T-helper 1 cell treated with Interleukin-12 subunit alpha and Interleukin-12 subunit beta and Interleukin-4 antibody, amounts not matched to agents 30 ng/mL and 1 ng/mL, for 36 hours (primary cell): ENCODE measurements at regions not wholly inside any gene's neighbourhood (a gene's known extent, or its start where the extent isn't known, plus 50 kb on each side); places are given as distances from the start of the nearest gene placed in this dataset.

ENCODE experiments used
- intact Hi-C: fragments of 100-400 bp; cut with micrococcal nuclease; formaldehyde crosslinking; loops from one replicate; pipeline ENCODE4 v1.15.1; 2024

- intact Hi-C loops = no loop called here
Measured at GRCh38 chr4:57496697-57497471, 386.7 kb upstream of the IGFBP7 start.

- intact Hi-C loops = no loop called here
Measured at GRCh38 chr4:57494821-57495220, 384.6 kb upstream of the IGFBP7 start.

- intact Hi-C loops = no loop called here
Measured at GRCh38 chr4:57492251-57492878, 382.2 kb upstream of the IGFBP7 start.

DNA sequence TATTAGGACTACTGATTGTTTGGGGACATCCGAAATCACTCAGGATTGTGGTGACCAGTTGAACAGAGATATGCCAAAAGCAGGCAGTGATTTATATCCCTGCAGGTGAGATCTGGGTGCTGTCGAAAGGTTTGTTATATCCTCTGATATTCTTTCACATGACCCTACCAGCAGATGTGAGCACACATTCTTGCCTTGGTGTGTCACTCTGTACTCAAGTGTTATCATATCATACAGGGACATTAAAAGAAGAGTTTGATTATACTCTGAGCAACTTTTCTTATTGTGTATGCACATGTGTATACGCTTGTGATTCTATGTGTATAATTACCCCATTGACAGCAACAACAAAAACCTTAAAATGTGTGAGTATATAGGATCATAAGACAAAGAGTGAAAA lies 381.2 kb upstream of the IGFBP7 start:
- intact Hi-C loops = no loop called here

GRCh38 chr4:57490520-57491255 lies 380.5 kb upstream of the IGFBP7 start:
- intact Hi-C loops = no loop called here

- intact Hi-C loops = loop anchor here (1.0 kb wide), 1 partner anchor 8 kb away; no protein-coding TSS in a partner anchor
Measured at GRCh38 chr4:57488366-57489162, 378.4 kb upstream of the IGFBP7 start.

GRCh38 chr4:57475424-57475823 lies 365.2 kb upstream of the IGFBP7 start:
- intact Hi-C loops = no loop called here

- intact Hi-C loops = no loop called here
Measured at GRCh38 chr4:57465321-57466056, 355.3 kb upstream of the IGFBP7 start.

GRCh38 chr4:57462843-57463242 lies 352.7 kb upstream of the IGFBP7 start:
- intact Hi-C loops = no loop called here

DNA sequence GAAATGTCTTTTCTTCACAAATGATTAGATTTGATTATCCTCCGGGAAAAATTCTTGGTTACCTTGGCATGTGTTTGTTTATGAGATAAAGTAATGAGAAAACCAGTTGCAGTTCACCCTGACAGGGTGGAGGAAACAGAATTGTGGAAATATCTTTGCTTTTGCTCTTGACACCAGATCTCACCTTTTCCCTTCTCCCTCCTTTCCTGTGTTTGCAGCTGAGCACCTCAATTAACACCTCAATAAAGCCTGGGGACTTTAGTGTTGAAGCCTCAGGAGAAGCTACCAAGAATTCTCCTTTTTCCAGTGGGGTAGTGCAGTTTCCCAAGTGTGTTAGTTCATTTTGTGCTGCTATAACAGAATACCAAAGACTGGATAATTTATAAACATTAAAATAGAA lies 350.8 kb upstream of the IGFBP7 start:
- intact Hi-C loops = no loop called here

DNA sequence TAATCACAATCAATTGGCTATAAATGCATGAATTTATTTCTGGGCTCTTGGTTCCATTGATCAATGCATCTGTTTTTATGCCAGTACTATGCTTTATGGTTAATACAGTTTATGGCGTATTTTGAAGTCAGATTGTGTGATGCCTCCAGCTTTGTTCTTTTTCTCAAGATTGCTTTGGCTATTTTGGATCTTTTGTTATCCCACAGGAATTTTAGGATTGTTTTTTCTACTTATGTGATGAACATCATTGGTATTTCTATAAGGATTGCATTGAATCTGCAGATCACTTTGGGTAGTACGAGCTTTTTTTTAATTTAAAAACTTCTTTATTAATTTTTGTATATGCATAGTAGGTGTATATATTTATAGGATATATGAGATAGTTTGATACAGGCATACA lies 338.7 kb upstream of the IGFBP7 start:
- intact Hi-C loops = no loop called here

- intact Hi-C loops = no loop called here
Measured at GRCh38 chr4:57448452-57448851, 338.3 kb upstream of the IGFBP7 start.

DNA sequence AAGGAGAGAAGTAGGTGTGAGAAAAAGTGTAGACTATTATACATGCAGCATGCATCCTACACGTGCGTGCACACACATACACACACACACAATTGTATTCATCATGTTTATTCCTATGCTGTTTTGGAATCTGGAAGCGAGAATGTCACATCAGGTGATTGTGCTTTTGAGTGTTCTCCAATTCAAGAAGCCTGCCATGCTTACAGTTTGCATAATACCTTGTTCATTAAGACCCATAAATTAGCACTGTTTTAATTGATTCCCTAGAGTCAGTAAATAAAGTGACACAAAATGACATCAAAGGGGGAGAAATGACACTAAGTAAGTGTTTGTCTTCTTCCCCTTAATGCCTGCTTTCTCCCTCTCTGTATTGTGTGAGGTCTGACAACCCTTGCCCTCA lies 336.1 kb upstream of the IGFBP7 start:
- intact Hi-C loops = no loop called here

DNA sequence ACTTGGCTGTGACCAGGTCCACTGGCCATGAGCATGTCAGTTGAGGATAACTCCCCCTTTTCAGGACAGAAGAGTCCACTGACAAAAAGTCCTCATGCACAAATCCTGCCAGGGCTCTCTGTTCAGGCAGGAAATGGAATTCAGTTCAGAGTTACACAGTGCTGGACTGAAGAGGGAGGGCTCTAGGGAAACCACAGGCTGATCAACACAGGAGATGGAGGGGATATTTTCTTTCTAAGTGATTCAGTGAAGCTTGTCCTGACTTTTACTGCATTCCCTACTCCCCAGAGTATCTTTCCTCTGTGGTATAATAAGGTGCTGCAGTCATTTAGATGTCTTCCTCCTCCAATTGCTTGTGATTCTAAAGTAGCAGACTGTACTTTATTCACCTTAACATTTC lies 335.5 kb upstream of the IGFBP7 start:
- intact Hi-C loops = no loop called here

- intact Hi-C loops = no loop called here
Measured at GRCh38 chr4:57444671-57445070, 334.5 kb upstream of the IGFBP7 start.

GRCh38 chr4:57443787-57444186 lies 333.6 kb upstream of the IGFBP7 start:
- intact Hi-C loops = no loop called here

DNA sequence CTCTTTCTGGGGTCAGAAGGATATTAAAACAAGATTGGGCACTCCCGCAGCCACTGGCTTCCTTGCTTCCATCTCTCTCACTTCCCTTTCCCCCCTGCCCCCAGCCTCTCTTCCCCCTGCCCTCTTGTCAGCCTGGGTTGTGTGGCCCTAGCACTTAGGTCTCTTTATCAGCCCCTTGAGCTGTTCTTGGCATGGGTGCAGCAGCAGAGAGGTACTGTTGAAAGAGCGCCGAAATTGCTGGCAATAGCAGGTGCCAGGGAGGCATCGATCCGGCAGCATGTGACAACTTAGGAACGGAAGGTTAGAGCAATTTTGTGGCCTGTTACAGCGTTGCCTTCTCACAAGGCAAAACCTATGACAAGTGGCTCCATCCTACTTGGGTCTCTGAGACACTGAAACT lies 333.1 kb upstream of the IGFBP7 start:
- intact Hi-C loops = no loop called here

- intact Hi-C loops = no loop called here
Measured at GRCh38 chr4:57442831-57443291, 332.7 kb upstream of the IGFBP7 start.

GRCh38 chr4:57442241-57442640 lies 332.1 kb upstream of the IGFBP7 start:
- intact Hi-C loops = no loop called here

DNA sequence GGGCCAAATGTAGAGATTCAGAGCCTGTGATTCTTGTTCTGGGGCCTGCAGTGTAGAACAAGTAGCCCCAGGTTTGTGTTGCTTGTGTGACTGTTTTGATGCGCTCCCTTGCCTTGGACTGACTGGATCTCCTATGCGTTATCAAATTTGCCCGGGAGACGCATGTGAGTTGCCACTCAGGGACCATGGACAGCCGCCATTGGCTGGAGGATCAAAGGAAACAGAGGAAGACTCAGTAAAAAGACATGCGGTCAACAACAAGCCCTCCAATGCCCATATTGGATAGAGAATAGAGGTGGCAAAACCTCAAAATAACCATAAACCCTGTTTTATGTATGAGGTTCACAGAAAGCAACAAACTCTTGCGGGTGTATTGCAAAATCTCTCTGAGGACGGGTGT lies 327.5 kb upstream of the IGFBP7 start:
- intact Hi-C loops = no loop called here

- intact Hi-C loops = no loop called here
Measured at GRCh38 chr4:57435300-57435699, 325.1 kb upstream of the IGFBP7 start.
